ENCODE measurements at regions not wholly inside any gene's neighbourhood (a gene's known extent, or its start where the extent isn't known, plus 50 kb on each side); places are given as distances from the start of the nearest gene placed in this dataset.

- no peaks in the 10 kb centered on the region for H3K27me3 ChIP-seq
- DNase-seq = no peak
- no peak overlapping the region for H3K27ac ChIP-seq
- TF ChIP-seq POLR2A (IDR thresholded peaks at IDR 0.05) = no peak
- TF ChIP-seq, protein P1, sequence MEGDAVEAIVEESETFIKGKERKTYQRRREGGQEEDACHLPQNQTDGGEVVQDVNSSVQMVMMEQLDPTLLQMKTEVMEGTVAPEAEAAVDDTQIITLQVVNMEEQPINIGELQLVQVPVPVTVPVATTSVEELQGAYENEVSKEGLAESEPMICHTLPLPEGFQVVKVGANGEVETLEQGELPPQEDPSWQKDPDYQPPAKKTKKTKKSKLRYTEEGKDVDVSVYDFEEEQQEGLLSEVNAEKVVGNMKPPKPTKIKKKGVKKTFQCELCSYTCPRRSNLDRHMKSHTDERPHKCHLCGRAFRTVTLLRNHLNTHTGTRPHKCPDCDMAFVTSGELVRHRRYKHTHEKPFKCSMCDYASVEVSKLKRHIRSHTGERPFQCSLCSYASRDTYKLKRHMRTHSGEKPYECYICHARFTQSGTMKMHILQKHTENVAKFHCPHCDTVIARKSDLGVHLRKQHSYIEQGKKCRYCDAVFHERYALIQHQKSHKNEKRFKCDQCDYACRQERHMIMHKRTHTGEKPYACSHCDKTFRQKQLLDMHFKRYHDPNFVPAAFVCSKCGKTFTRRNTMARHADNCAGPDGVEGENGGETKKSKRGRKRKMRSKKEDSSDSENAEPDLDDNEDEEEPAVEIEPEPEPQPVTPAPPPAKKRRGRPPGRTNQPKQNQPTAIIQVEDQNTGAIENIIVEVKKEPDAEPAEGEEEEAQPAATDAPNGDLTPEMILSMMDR (IDR thresholded peaks at IDR 0.05) = no peak
- intact Hi-C loops (cut with DNase I; ENCODE audit: low total_unique reads) = no loop called here
- H3K4me3 ChIP-seq = no peak overlapping the region
- H3K9me3 ChIP-seq = no peaks in the 10 kb centered on the region
- H3K4me1 ChIP-seq = peaks cover 7% of the 10 kb centered on the region
- H3K36me3 ChIP-seq (ENCODE audit: low read depth, missing control alignments) = no peaks in the 10 kb centered on the region
- WGBS, 2 donors = 89 to 97% methylated on average over 7 of the region's 7 CpGs
Observed at GRCh38 chr1:55367273-55367672, 152.1 kb upstream of the USP24 start.

GRCh38 chr1:55364216-55364615, 149.1 kb upstream of the USP24 start:
- Histone ChIP-seq H3K9me3 (no peaks in the 10 kb centered on the region), H3K36me3 (ENCODE audit: low read depth, missing control alignments) (no peaks in the 10 kb centered on the region), H3K4me1 (peaks cover 7% of the 10 kb centered on the region), H3K27ac (no peak overlapping the region), H3K4me3 (no peak overlapping the region), H3K27me3 (no peaks in the 10 kb centered on the region)
- DNase-seq = no peak
- intact Hi-C loops (cut with DNase I; ENCODE audit: low total_unique reads) = no loop called here
- no peak for TF ChIP-seq POLR2A (IDR thresholded peaks at IDR 0.05)
- TF ChIP-seq, protein P1 (IDR thresholded peaks at IDR 0.05) = no peak
- WGBS, 2 donors = 96 to 97% methylated on average over 3 of the region's 3 CpGs

DNA sequence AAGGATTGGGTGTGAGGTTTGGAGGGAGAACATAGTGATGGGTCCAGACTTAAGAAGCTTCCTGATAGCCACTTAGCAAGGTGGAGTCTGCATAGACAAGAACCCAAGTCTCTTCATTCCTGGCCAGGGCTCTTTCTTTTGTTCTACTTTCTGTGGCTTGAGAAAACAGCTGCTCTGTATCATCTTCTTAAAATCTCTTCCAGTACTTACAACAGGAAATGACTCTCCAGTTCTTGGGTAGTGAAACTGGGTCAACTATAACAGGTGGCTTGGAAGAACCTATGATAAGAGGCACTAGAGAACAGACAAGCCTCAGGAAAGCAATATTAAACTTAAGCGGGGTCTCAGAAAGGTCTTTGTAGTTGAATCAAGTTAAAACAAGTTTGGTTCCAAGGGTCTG, 148.1 kb upstream of the USP24 start:
- WGBS, 2 donors = 37 to 70% methylated on average over 1 of the region's 1 CpG
- no peaks in the 10 kb centered on the region for H3K36me3 ChIP-seq (ENCODE audit: low read depth, missing control alignments)
- no peak overlapping the region for H3K4me3 ChIP-seq
- H3K9me3 ChIP-seq = no peaks in the 10 kb centered on the region
- DNase-seq = no peak
- intact Hi-C loops (cut with DNase I; ENCODE audit: low total_unique reads) = no loop called here
- H3K4me1 ChIP-seq = peaks cover 7% of the 10 kb centered on the region
- peak overlapping the region; percentile 74 to 78 for H3K27ac ChIP-seq
- no peaks in the 10 kb centered on the region for H3K27me3 ChIP-seq
- TF ChIP-seq, protein P1 (IDR thresholded peaks at IDR 0.05) = no peak
- TF ChIP-seq POLR2A (IDR thresholded peaks at IDR 0.05) = no peak

GRCh38 chr1:55362558-55362957, 147.4 kb upstream of the USP24 start:
- 45 to 55% methylated on average over 3 of the region's 3 CpGs for WGBS, 2 donors
- intact Hi-C loops (cut with DNase I; ENCODE audit: low total_unique reads) = no loop called here
- Histone ChIP-seq H3K27me3 (no peaks in the 10 kb centered on the region), H3K4me3 (no peak overlapping the region), H3K27ac (peak overlapping the region; percentile 74 to 78), H3K9me3 (no peaks in the 10 kb centered on the region), H3K36me3 (ENCODE audit: low read depth, missing control alignments) (no peaks in the 10 kb centered on the region), H3K4me1 (peaks cover 7% of the 10 kb centered on the region)
- TF ChIP-seq, protein P1 (IDR thresholded peaks at IDR 0.05) = no peak
- no peak for TF ChIP-seq POLR2A (IDR thresholded peaks at IDR 0.05)
- DNase-seq = peak; percentile 57

DNA sequence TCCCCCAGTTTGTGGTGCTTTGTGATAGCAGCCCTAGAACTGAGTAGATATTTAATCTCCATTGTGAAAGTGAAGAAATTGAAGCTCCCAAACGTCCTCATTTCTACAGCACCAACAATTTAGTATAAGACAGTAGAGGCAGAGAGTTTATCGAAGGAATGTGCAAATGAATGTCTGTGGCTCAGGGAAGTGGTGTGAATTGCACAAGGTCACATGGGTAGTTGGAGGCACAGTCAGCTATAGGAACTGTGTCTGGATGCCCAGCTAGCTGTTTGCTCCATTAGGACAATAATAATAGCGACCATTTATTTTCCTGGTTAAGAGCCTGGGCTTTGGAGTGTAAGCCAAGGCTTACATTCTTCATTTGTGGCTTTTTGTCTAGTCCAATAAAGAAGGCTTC, 144.4 kb upstream of the USP24 start:
- Histone ChIP-seq H3K27me3 (no peaks in the 10 kb centered on the region), H3K4me1 (peaks cover 7% of the 10 kb centered on the region), H3K36me3 (ENCODE audit: low read depth, missing control alignments) (no peaks in the 10 kb centered on the region), H3K9me3 (no peaks in the 10 kb centered on the region), H3K4me3 (no peak overlapping the region), H3K27ac (no peak overlapping the region)
- no peak for DNase-seq
- 85 to 89% methylated on average over 3 of the region's 3 CpGs for WGBS, 2 donors
- no peak for TF ChIP-seq POLR2A (IDR thresholded peaks at IDR 0.05)
- TF ChIP-seq, protein P1 (IDR thresholded peaks at IDR 0.05) = no peak
- intact Hi-C loops (cut with DNase I; ENCODE audit: low total_unique reads) = no loop called here

All from testis (tissue), 2 donors.